Uterus (tissue), 2 donors: ENCODE measurements at regions not wholly inside any gene's neighbourhood (a gene's known extent, or its start where the extent isn't known, plus 50 kb on each side); places are given as distances from the start of the nearest gene placed in this dataset.

Experiments
- POLR2A ChIP-seq, 2 donors: fragments of 450-650 bp; IDR thresholded peaks; one replicate each; pipeline ENCODE4 v1.6.1; 2016; ENCODE audit warnings: antibody characterized with exemption in 2 of 2, mild to moderate bottlenecking in 1 of 2, moderate library complexity in 1 of 2
- TF ChIP-seq, protein P1 (sequence below), 4 experiments: fragments of 200-600 bp in 2 of 4; fragments of 450-650 bp in 2 of 4; sonication (generic) in 2 of 4; IDR thresholded peaks; one replicate each; pipeline ENCODE4 v1.5.1; 2016 to 2019; ENCODE audit warnings: antibody characterized with exemption in 4 of 4, mild to moderate bottlenecking in 2 of 4, moderate library complexity in 1 of 4

DNA sequence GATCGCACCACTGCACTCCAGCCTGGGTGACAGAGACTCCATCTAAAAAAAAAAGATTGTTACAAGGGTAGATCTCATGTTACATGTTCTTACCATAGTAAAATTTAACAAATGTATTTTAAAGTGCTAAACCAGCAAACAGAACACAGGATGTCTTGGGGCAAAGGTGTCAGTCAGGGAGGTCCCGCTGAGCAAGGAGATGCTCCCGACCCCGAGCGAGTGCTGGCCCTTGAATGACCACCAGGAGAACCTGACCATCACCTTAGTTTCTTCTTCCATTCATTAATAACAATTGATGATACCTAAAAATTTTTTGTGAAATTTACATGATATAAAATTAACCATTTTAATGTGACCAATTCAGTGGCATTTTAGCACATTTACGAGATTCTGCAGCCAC lies 241.6 kb upstream of the GPR26 start:
- no peak for TF ChIP-seq POLR2A (IDR thresholded peaks at IDR 0.05)
- TF ChIP-seq, protein P1, sequence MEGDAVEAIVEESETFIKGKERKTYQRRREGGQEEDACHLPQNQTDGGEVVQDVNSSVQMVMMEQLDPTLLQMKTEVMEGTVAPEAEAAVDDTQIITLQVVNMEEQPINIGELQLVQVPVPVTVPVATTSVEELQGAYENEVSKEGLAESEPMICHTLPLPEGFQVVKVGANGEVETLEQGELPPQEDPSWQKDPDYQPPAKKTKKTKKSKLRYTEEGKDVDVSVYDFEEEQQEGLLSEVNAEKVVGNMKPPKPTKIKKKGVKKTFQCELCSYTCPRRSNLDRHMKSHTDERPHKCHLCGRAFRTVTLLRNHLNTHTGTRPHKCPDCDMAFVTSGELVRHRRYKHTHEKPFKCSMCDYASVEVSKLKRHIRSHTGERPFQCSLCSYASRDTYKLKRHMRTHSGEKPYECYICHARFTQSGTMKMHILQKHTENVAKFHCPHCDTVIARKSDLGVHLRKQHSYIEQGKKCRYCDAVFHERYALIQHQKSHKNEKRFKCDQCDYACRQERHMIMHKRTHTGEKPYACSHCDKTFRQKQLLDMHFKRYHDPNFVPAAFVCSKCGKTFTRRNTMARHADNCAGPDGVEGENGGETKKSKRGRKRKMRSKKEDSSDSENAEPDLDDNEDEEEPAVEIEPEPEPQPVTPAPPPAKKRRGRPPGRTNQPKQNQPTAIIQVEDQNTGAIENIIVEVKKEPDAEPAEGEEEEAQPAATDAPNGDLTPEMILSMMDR (IDR thresholded peaks at IDR 0.05): no peak
